IMR-90 (cell line): ENCODE measurements at regions not wholly inside any gene's neighbourhood (a gene's known extent, or its start where the extent isn't known, plus 50 kb on each side); places are given as distances from the start of the nearest gene placed in this dataset.

ENCODE experiments used
- ATAC-seq: fragments of 200-7000 bp; cut with Tn5 transposase; 2 replicates; pipeline ENCODE4 v1.9.1; 2020; ENCODE audit warnings: low read depth, mild to moderate bottlenecking, moderate library complexity
- BruUV-seq: library from RNA; stranded (reverse); fragments of 400-500 nt; replicated peaks from 2 replicates; lab custom pipeline; 2021; lab: Mats Ljungman, UMichigan
- CTCF ChIA-PET: fragments of 300-600 bp; formaldehyde crosslinking; extraction: SDS; loops from one replicate; lab custom pipeline; 2021; ENCODE audit warnings: antibody characterized with exemption; lab: Yijun Ruan, JAX
- POLR2A ChIA-PET: fragments of 300-600 bp; sonication (Branson Sonifier 250); formaldehyde crosslinking; loops from one replicate; lab custom pipeline; 2022; ENCODE audit warnings: antibody characterized with exemption; ENCODE audit not compliant: unreplicated experiment; lab: Charles Lee
- DNase-seq: peaks from one replicate; pipeline ENCODE4 v3.0.0; 2013
- H2AFZ ChIP-seq: replicated peaks from 2 replicates; pipeline ENCODE3; 2013; ENCODE audit warnings: low read length, mild to moderate bottlenecking; ENCODE audit not compliant: poor library complexity
- H2AK5ac ChIP-seq: 2 replicates; pipeline ENCODE4 v1.6.1; 2013; ENCODE audit warnings: low read depth, low read length, inconsistent platforms
- H2AK9ac ChIP-seq: replicated peaks from 2 replicates; pipeline ENCODE3; 2013; ENCODE audit warnings: mild to moderate bottlenecking, low read depth, low read length, moderate library complexity; ENCODE audit not compliant: poor library complexity
- H2BK120ac ChIP-seq: 2 replicates; pipeline ENCODE4 v1.6.1; 2013; ENCODE audit warnings: low read depth, low read length, inconsistent platforms
- H2BK15ac ChIP-seq: 3 replicates; pipeline ENCODE4 v1.6.1; 2013; ENCODE audit warnings: low read depth, low read length, inconsistent platforms
- H2BK20ac ChIP-seq: 2 replicates; pipeline ENCODE4 v1.6.1; 2013; ENCODE audit warnings: low read depth, mild to moderate bottlenecking, inconsistent platforms, low read length, moderate library complexity
- H2BK5ac ChIP-seq: 2 replicates; pipeline ENCODE4 v1.6.1; 2013; ENCODE audit warnings: mild to moderate bottlenecking, low read depth, low read length, inconsistent platforms; ENCODE audit not compliant: poor library complexity, severe bottlenecking
- H3K14ac ChIP-seq: replicated peaks from 2 replicates; pipeline ENCODE4 v1.6.1; 2013; ENCODE audit warnings: low read depth, low read length, inconsistent platforms
- H3K18ac ChIP-seq: 2 replicates; pipeline ENCODE4 v1.6.1; 2013; ENCODE audit warnings: low read depth, low read length, control low read depth
- H3K23ac ChIP-seq: 2 replicates; pipeline ENCODE4 v1.6.1; 2013; ENCODE audit warnings: low read depth, low read length, inconsistent platforms
- H3K27ac ChIP-seq: 2 replicates; pipeline ENCODE4 v1.5.1; 2013; ENCODE audit warnings: mild to moderate bottlenecking, control low read depth, low read length; ENCODE audit not compliant: insufficient read depth
- H3K27me3 ChIP-seq: 2 replicates; pipeline ENCODE4 v1.6.1; 2013; ENCODE audit warnings: low read length; ENCODE audit not compliant: control insufficient read depth, insufficient read depth
- H3K36me3 ChIP-seq: 2 replicates; pipeline ENCODE4 v1.6.1; 2013; ENCODE audit warnings: low read length, mixed read lengths; ENCODE audit not compliant: control insufficient read depth, insufficient read depth
- H3K4ac ChIP-seq: 2 replicates; pipeline ENCODE4 v1.6.1; 2013; ENCODE audit warnings: low read depth, low read length, inconsistent platforms
- H3K4me1 ChIP-seq: 2 replicates; pipeline ENCODE4 v1.6.1; 2013; ENCODE audit warnings: low read length, mixed read lengths; ENCODE audit not compliant: control insufficient read depth, insufficient read depth
- H3K4me2 ChIP-seq: 2 replicates; pipeline ENCODE4 v1.6.1; 2013; ENCODE audit warnings: low read depth, mild to moderate bottlenecking, control low read depth, low read length, moderate library complexity
- H3K4me3 ChIP-seq: 2 replicates; pipeline ENCODE4 v1.5.1; 2013; ENCODE audit warnings: low read depth, mild to moderate bottlenecking, control low read depth, low read length, moderate library complexity; ENCODE audit not compliant: insufficient read depth
- H3K56ac ChIP-seq: 2 replicates; pipeline ENCODE4 v1.6.1; 2013; ENCODE audit warnings: low read length, inconsistent platforms; ENCODE audit not compliant: insufficient read depth; ENCODE audit errors: extremely low read depth
- H3K79me1 ChIP-seq, 2 experiments: 2 replicates each; pipeline ENCODE4 v1.6.1; 2013; ENCODE audit warnings: low read length in 2 of 2, inconsistent platforms in 1 of 2, low read depth in 1 of 2
- H3K9ac ChIP-seq: 2 replicates; pipeline ENCODE4 v1.6.1; 2013; ENCODE audit warnings: low read depth, low read length, control low read depth
- H3K9me1 ChIP-seq: 2 replicates; pipeline ENCODE4 v1.6.1; 2013; ENCODE audit warnings: low read length, inconsistent platforms; ENCODE audit not compliant: insufficient read depth
- H3K9me3 ChIP-seq: 2 replicates; pipeline ENCODE4 v1.6.1; 2013; ENCODE audit warnings: low read length; ENCODE audit not compliant: control insufficient read depth, insufficient read depth
- H4K20me1 ChIP-seq: 2 replicates; pipeline ENCODE4 v1.6.1; 2013; ENCODE audit warnings: low read length, inconsistent platforms; ENCODE audit not compliant: insufficient read depth
- H4K5ac ChIP-seq: 2 replicates; pipeline ENCODE4 v1.6.1; 2013; ENCODE audit warnings: mild to moderate bottlenecking, low read depth, low read length, control low read depth
- H4K8ac ChIP-seq, 2 experiments: 2 replicates each; pipeline ENCODE4 v1.6.1; 2013; ENCODE audit warnings: low read depth in 2 of 2, low read length in 2 of 2, control low read depth in 1 of 2, inconsistent platforms in 1 of 2
- H4K91ac ChIP-seq: 2 replicates; pipeline ENCODE4 v1.6.1; 2013; ENCODE audit warnings: low read depth, low read length, inconsistent platforms; ENCODE audit not compliant: insufficient read depth
- BHLHE40 ChIP-seq: fragments of 150-350 bp; IDR thresholded peaks from 2 replicates; pipeline ENCODE4 v1.6.1; 2016; ENCODE audit warnings: mild to moderate bottlenecking, low read depth, low read length
- CEBPB ChIP-seq: IDR thresholded peaks from 2 replicates; pipeline ENCODE4 v1.6.1; 2012; ENCODE audit warnings: low read depth, low read length, improper control_type of control experiment
- CHD1 ChIP-seq: IDR thresholded peaks from 2 replicates; pipeline ENCODE4 v1.6.1; 2012; ENCODE audit warnings: low read depth, low read length, improper control_type of control experiment
- FOS ChIP-seq: fragments of 150-350 bp; IDR thresholded peaks from 2 replicates; pipeline ENCODE4 v1.6.1; 2016; ENCODE audit warnings: low read depth, low read length
- MAZ ChIP-seq: IDR thresholded peaks from 2 replicates; pipeline ENCODE4 v1.6.1; 2012; ENCODE audit warnings: low read depth, mild to moderate bottlenecking, low read length, improper control_type of control experiment, moderate library complexity, borderline replicate concordance
- MXI1 ChIP-seq: IDR thresholded peaks from 2 replicates; pipeline ENCODE4 v1.6.1; 2012; ENCODE audit warnings: low read depth, mild to moderate bottlenecking, low read length, moderate library complexity, borderline replicate concordance
- NFE2L2 ChIP-seq: fragments of 150-350 bp; IDR thresholded peaks from 2 replicates; pipeline ENCODE4 v1.6.1; 2016; ENCODE audit warnings: low read depth, mild to moderate bottlenecking, low read length
- POLR2A ChIP-seq: IDR thresholded peaks from 2 replicates; pipeline ENCODE4 v1.6.1; 2012; ENCODE audit warnings: mild to moderate bottlenecking, low read depth, low read length
- RAD21 ChIP-seq: IDR thresholded peaks from 2 replicates; pipeline ENCODE4 v1.6.1; 2012; ENCODE audit warnings: low read length, improper control_type of control experiment
- RCOR1 ChIP-seq: IDR thresholded peaks from 2 replicates; pipeline ENCODE4 v1.6.1; 2012; ENCODE audit warnings: mild to moderate bottlenecking, low read length, improper control_type of control experiment; ENCODE audit not compliant: insufficient replicate concordance
- RFX5 ChIP-seq: IDR thresholded peaks from 2 replicates; pipeline ENCODE4 v1.8.0; 2012; ENCODE audit warnings: low read depth, mild to moderate bottlenecking, low read length, moderate library complexity
- SMC3 ChIP-seq: fragments of 150-350 bp; IDR thresholded peaks from 2 replicates; pipeline ENCODE4 v1.6.1; 2016; ENCODE audit warnings: low read depth, mild to moderate bottlenecking, antibody characterized with exemption, low read length, moderate library complexity
- WGBS, 2 experiments: methylation state at CpG; one replicate each; pipeline versions ENCODE4 v1.1.5 to v1.1.7; 2013; ENCODE audit warnings: missing lambda C conversion rate in 2 of 2; ENCODE audit not compliant: insufficient read length in 1 of 2; ENCODE audit errors: extremely low coverage in 2 of 2; 5-methylcytosine and 5-hydroxymethylcytosine counted together
- dilution Hi-C: fragments of 300-500 bp; cut with HindIII; formaldehyde crosslinking; loops from one replicate; pipeline ENCODE4 v1.14.3; 2018; ENCODE audit warnings: low sequenced_read_pairs; ENCODE audit not compliant: unreplicated experiment
- in situ Hi-C: fragments of 300-500 bp; cut with MboI; formaldehyde crosslinking; loops from 3 replicates; pipeline ENCODE4 v1.14.3; 2019; ENCODE audit warnings: low sequenced_read_pairs, inconsistent platforms, mixed read lengths
- intact Hi-C: fragments of 100-400 bp; cut with micrococcal nuclease; formaldehyde crosslinking; loops from 2 replicates; pipeline ENCODE4 v1.10.0; 2022
- TF ChIP-seq, protein P1 (sequence below): conservative IDR thresholded peaks from 2 replicates; pipeline ENCODE4 v1.5.1; 2012; ENCODE audit warnings: mild to moderate bottlenecking, low read depth, low read length, improper control_type of control experiment
- TF ChIP-seq, protein P2 (sequence below): fragments of 150-350 bp; IDR thresholded peaks from 2 replicates; pipeline ENCODE4 v1.6.1; 2017; ENCODE audit warnings: mild to moderate bottlenecking, antibody characterized with exemption, low read length, low read depth
- TF ChIP-seq, protein P3 (sequence below): fragments of 150-350 bp; IDR thresholded peaks from 2 replicates; pipeline ENCODE4 v1.6.1; 2016; ENCODE audit warnings: low read depth, mild to moderate bottlenecking, low read length, moderate library complexity, borderline replicate concordance

DNA sequence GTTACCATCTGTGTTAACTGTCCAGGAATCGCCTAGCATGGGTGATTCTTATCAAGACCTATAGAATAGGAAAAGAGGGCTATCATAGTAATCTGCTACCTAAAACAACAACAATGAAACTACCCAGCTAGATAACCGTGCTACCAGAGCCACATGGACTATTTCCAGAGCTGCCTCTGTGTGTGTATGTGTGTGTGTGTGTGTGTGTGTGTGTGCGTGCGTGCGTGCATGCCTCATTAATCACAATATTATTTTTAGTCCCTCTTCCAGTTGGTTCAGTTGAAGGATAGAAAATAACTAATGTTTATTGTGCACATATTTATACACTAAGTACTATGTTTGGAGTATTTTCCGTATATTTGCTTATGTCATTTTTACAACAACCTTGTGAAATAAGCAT, 201.1 kb downstream of the SP3 start:
- in situ Hi-C loops: no loop called here
- Histone ChIP-seq H4K91ac (no peak overlapping the region), H3K9ac (no peak overlapping the region), H3K36me3 (no peaks in the 10 kb centered on the region), H3K9me3 (no peaks in the 10 kb centered on the region), H3K56ac (no peak overlapping the region), H4K5ac (no peak overlapping the region), H3K18ac (no peak overlapping the region), H2BK120ac (no peak overlapping the region), H3K23ac (no peak overlapping the region), H3K14ac (no peak overlapping the region), H3K9me1 (no peaks in the 10 kb centered on the region), H3K4ac (no peak overlapping the region), H2AK5ac (no peak overlapping the region), H4K20me1 (no peaks in the 10 kb centered on the region), H3K79me1 (no peaks in the 10 kb centered on the region), H3K4me2 (no peak overlapping the region), H3K27ac (no peak overlapping the region), H2AFZ (no peak overlapping the region), H2AK9ac (no peak overlapping the region), H3K4me3 (no peak overlapping the region), H2BK15ac (no peak overlapping the region), H2BK20ac (no peak overlapping the region), H3K27me3 (peaks cover 23% of the 10 kb centered on the region), H4K8ac (no peak overlapping the region), H2BK5ac (no peak overlapping the region), H3K4me1 (no peaks in the 10 kb centered on the region)
- ATAC-seq: no peak
- DNase-seq: no peak
- dilution Hi-C loops: no loop called here
- intact Hi-C loops: no loop called here
- POLR2A ChIA-PET: no interaction called here
- TF ChIP-seq MAZ (no peak), RCOR1 (no peak), NFE2L2 (no peak), MXI1 (no peak), CEBPB (no peak), RAD21 (no peak), CHD1 (no peak), SMC3 (no peak), BHLHE40 (no peak), POLR2A (no peak), FOS (no peak), RFX5 (no peak)
- TF ChIP-seq, protein P1, sequence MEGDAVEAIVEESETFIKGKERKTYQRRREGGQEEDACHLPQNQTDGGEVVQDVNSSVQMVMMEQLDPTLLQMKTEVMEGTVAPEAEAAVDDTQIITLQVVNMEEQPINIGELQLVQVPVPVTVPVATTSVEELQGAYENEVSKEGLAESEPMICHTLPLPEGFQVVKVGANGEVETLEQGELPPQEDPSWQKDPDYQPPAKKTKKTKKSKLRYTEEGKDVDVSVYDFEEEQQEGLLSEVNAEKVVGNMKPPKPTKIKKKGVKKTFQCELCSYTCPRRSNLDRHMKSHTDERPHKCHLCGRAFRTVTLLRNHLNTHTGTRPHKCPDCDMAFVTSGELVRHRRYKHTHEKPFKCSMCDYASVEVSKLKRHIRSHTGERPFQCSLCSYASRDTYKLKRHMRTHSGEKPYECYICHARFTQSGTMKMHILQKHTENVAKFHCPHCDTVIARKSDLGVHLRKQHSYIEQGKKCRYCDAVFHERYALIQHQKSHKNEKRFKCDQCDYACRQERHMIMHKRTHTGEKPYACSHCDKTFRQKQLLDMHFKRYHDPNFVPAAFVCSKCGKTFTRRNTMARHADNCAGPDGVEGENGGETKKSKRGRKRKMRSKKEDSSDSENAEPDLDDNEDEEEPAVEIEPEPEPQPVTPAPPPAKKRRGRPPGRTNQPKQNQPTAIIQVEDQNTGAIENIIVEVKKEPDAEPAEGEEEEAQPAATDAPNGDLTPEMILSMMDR: no peak
- TF ChIP-seq, protein P2, sequence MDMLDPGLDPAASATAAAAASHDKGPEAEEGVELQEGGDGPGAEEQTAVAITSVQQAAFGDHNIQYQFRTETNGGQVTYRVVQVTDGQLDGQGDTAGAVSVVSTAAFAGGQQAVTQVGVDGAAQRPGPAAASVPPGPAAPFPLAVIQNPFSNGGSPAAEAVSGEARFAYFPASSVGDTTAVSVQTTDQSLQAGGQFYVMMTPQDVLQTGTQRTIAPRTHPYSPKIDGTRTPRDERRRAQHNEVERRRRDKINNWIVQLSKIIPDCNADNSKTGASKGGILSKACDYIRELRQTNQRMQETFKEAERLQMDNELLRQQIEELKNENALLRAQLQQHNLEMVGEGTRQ: no peak
- TF ChIP-seq, protein P3, sequence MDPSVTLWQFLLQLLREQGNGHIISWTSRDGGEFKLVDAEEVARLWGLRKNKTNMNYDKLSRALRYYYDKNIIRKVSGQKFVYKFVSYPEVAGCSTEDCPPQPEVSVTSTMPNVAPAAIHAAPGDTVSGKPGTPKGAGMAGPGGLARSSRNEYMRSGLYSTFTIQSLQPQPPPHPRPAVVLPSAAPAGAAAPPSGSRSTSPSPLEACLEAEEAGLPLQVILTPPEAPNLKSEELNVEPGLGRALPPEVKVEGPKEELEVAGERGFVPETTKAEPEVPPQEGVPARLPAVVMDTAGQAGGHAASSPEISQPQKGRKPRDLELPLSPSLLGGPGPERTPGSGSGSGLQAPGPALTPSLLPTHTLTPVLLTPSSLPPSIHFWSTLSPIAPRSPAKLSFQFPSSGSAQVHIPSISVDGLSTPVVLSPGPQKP: no peak
- no TSS peak for BruUV-seq
- CTCF ChIA-PET: no interaction called here
- no CpG with 5 or more reads among the region's 6 CpGs for WGBS, 2 experiments
